Muscle layer of colon (tissue), 2 donors: ENCODE measurements at regions not wholly inside any gene's neighbourhood (a gene's known extent, or its start where the extent isn't known, plus 50 kb on each side); places are given as distances from the start of the nearest gene placed in this dataset.
"Not testable (repeated sequence)": the region's sequence is repeated elsewhere in the genome, so short reads cannot be mapped to it uniquely, and the experiment has no call there.

Experiments used
- H3K27ac ChIP-seq: one replicate; pipeline ENCODE4 v1.7.0; 2013; ENCODE audit warnings: low read depth, mild to moderate bottlenecking, low read length, moderate library complexity
- H3K27me3 ChIP-seq, 2 donors: one replicate each; pipeline ENCODE4 v1.7.0; 2013; ENCODE audit warnings: low read length in 2 of 2, mild to moderate bottlenecking in 2 of 2; ENCODE audit not compliant: insufficient read depth in 2 of 2, control insufficient read depth in 1 of 2
- H3K36me3 ChIP-seq: one replicate; pipeline ENCODE4 v1.7.0; 2013; ENCODE audit warnings: mild to moderate bottlenecking, low read length; ENCODE audit not compliant: insufficient read depth
- H3K4me1 ChIP-seq: one replicate; pipeline ENCODE4 v1.7.0; 2013; ENCODE audit warnings: mild to moderate bottlenecking, low read length; ENCODE audit not compliant: insufficient read depth
- H3K4me3 ChIP-seq, 2 donors: one replicate each; pipeline ENCODE4 v1.7.0; 2013; ENCODE audit warnings: low read length in 2 of 2, low read depth in 1 of 2, mild to moderate bottlenecking in 1 of 2, moderate library complexity in 1 of 2
- H3K9ac ChIP-seq: one replicate; pipeline ENCODE4 v1.7.0; 2013; ENCODE audit warnings: low read length
- H3K9me3 ChIP-seq: one replicate; pipeline ENCODE4 v1.7.0; 2013; ENCODE audit warnings: mild to moderate bottlenecking, low read length
- donor health status: abdominal sarcoma.
- donor health status: Adenocarcinoma of cecum.

- not testable (repeated sequence) for H3K27ac ChIP-seq, H3K4me1 ChIP-seq, H3K27me3 ChIP-seq, H3K36me3 ChIP-seq, H3K9ac ChIP-seq, H3K9me3 ChIP-seq, H3K4me3 ChIP-seq
Measured at GRCh38 chr11:135011313-135011712, 599.3 kb upstream of the B3GAT1 start.

- no peak overlapping the region for H3K9ac ChIP-seq
- no peak overlapping the region for H3K27ac ChIP-seq
- H3K27me3 ChIP-seq = no peaks in the 10 kb centered on the region
- no peaks in the 10 kb centered on the region for H3K9me3 ChIP-seq
- H3K4me1 ChIP-seq = no peaks in the 10 kb centered on the region
- H3K36me3 ChIP-seq = no peaks in the 10 kb centered on the region
- no peak overlapping the region for H3K4me3 ChIP-seq
Measured at GRCh38 chr11:135009125-135009524, 597.1 kb upstream of the B3GAT1 start.

- no peak overlapping the region for H3K4me3 ChIP-seq
- no peaks in the 10 kb centered on the region for H3K27me3 ChIP-seq
- H3K27ac ChIP-seq = no peak overlapping the region
- no peaks in the 10 kb centered on the region for H3K9me3 ChIP-seq
- no peaks in the 10 kb centered on the region for H3K36me3 ChIP-seq
- no peaks in the 10 kb centered on the region for H3K4me1 ChIP-seq
- no peak overlapping the region for H3K9ac ChIP-seq
Measured at GRCh38 chr11:135008412-135008811, 596.4 kb upstream of the B3GAT1 start.

- H3K9ac ChIP-seq = no peak overlapping the region
- no peaks in the 10 kb centered on the region for H3K9me3 ChIP-seq
- no peak overlapping the region for H3K27ac ChIP-seq
- H3K27me3 ChIP-seq = no peaks in the 10 kb centered on the region
- no peak overlapping the region for H3K4me3 ChIP-seq
- H3K4me1 ChIP-seq = no peaks in the 10 kb centered on the region
- no peaks in the 10 kb centered on the region for H3K36me3 ChIP-seq
Measured at GRCh38 chr11:135008001-135008405, 596.0 kb upstream of the B3GAT1 start.

GRCh38 chr11:135006800-135007199, 594.8 kb upstream of the B3GAT1 start:
- Histone ChIP-seq H3K9ac (no peak overlapping the region), H3K27ac (no peak overlapping the region), H3K27me3 (no peaks in the 10 kb centered on the region), H3K4me1 (no peaks in the 10 kb centered on the region), H3K4me3 (no peak overlapping the region), H3K36me3 (no peaks in the 10 kb centered on the region), H3K9me3 (no peaks in the 10 kb centered on the region)

- Histone ChIP-seq H3K4me1 (no peaks in the 10 kb centered on the region), H3K9ac (no peak overlapping the region), H3K9me3 (no peaks in the 10 kb centered on the region), H3K27ac (no peak overlapping the region), H3K4me3 (no peak overlapping the region), H3K36me3 (no peaks in the 10 kb centered on the region), H3K27me3 (peaks cover 0 to 4% of the 10 kb centered on the region in 2 donors)
Measured at GRCh38 chr11:135004495-135004894, 592.5 kb upstream of the B3GAT1 start.

GRCh38 chr11:135002236-135002635, 590.2 kb upstream of the B3GAT1 start:
- Histone ChIP-seq H3K27me3 (peaks cover 0 to 6% of the 10 kb centered on the region in 2 donors), H3K9ac (no peak overlapping the region), H3K36me3 (no peaks in the 10 kb centered on the region), H3K4me1 (no peaks in the 10 kb centered on the region), H3K4me3 (no peak overlapping the region), H3K9me3 (no peaks in the 10 kb centered on the region), H3K27ac (no peak overlapping the region)

- H3K4me3 ChIP-seq = no peak overlapping the region
- H3K27ac ChIP-seq = no peak overlapping the region
- no peaks in the 10 kb centered on the region for H3K4me1 ChIP-seq
- no peaks in the 10 kb centered on the region for H3K9me3 ChIP-seq
- H3K36me3 ChIP-seq = no peaks in the 10 kb centered on the region
- H3K27me3 ChIP-seq = peaks cover 0 to 6% of the 10 kb centered on the region in 2 donors
- no peak overlapping the region for H3K9ac ChIP-seq
Measured at GRCh38 chr11:135001581-135001980, 589.5 kb upstream of the B3GAT1 start.

- H3K9me3 ChIP-seq, H3K27ac ChIP-seq, H3K36me3 ChIP-seq: not testable (repeated sequence)
Measured at GRCh38 chr11:135001065-135001464, 589.0 kb upstream of the B3GAT1 start.

GRCh38 chr11:134999590-134999989, 587.5 kb upstream of the B3GAT1 start:
- Histone ChIP-seq H3K9me3 (no peaks in the 10 kb centered on the region), H3K9ac (no peak overlapping the region), H3K27ac (no peak overlapping the region), H3K36me3 (no peaks in the 10 kb centered on the region), H3K4me3 (no peak overlapping the region), H3K27me3 (peaks cover 0 to 6% of the 10 kb centered on the region in 2 donors), H3K4me1 (no peaks in the 10 kb centered on the region)

More at GRCh38 chr11:135001065-135001464, 589.0 kb upstream of the B3GAT1 start:
- not testable (repeated sequence) for H3K4me1 ChIP-seq, H3K4me3 ChIP-seq, H3K27me3 ChIP-seq, H3K9ac ChIP-seq

- Histone ChIP-seq H3K4me1 (no peaks in the 10 kb centered on the region), H3K27ac (no peak overlapping the region), H3K27me3 (peaks cover 0 to 6% of the 10 kb centered on the region in 2 donors), H3K36me3 (no peaks in the 10 kb centered on the region), H3K9ac (no peak overlapping the region), H3K9me3 (no peaks in the 10 kb centered on the region), H3K4me3 (no peak overlapping the region)
Measured at GRCh38 chr11:134997652-134998320, 585.7 kb upstream of the B3GAT1 start.

GRCh38 chr11:134995741-134996140, 583.7 kb upstream of the B3GAT1 start:
- H3K4me3 ChIP-seq = no peak overlapping the region
- H3K4me1 ChIP-seq = no peaks in the 10 kb centered on the region
- H3K36me3 ChIP-seq = no peaks in the 10 kb centered on the region
- H3K27me3 ChIP-seq = peaks cover 0 to 6% of the 10 kb centered on the region in 2 donors
- no peak overlapping the region for H3K9ac ChIP-seq
- H3K9me3 ChIP-seq = no peaks in the 10 kb centered on the region
- H3K27ac ChIP-seq = no peak overlapping the region
